CD4-positive, alpha-beta T cell treated with Interleukin-17A for 1 hour (primary cell): ENCODE measurements at regions not wholly inside any gene's neighbourhood (a gene's known extent, or its start where the extent isn't known, plus 50 kb on each side); places are given as distances from the start of the nearest gene placed in this dataset.
"Not testable (repeated sequence)": the region's sequence is repeated elsewhere in the genome, so short reads cannot be mapped to it uniquely, and the experiment has no call there.

ENCODE experiments used
- DNase-seq: peaks from one replicate; pipeline ENCODE4 v3.0.0-alpha.2; 2020

GRCh38 chr12:34198924-34199323, 176.6 kb downstream of the ALG10 start:
- no peak for DNase-seq

- DNase-seq = no peak
These were observed 181.7 kb downstream of the ALG10 start for GRCh38 chr12:34203866-34204620.

DNA sequence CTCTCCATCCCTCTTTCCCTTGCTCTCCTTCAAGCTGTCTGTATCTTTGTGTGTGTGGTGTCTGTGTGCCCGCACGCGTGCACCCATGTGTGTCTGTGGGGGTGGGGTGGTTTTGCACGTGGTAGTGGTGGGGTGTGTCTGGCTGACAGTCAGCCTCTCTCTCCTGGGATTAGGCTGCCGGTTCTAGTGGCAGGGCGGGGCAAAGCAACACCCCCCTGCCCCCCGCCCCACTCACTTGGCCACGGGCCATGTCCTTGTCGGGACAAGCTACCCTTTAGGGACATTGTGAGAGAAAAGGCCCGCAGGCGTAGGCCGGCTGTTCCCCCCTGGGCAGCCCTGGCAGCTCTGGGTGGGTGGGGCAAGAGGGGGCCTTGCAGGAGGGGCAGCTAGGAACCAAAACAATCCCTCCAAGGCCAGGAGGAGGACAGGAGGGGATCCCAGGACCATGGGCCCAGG, 182.6 kb downstream of the ALG10 start:
- DNase-seq = no peak

DNA sequence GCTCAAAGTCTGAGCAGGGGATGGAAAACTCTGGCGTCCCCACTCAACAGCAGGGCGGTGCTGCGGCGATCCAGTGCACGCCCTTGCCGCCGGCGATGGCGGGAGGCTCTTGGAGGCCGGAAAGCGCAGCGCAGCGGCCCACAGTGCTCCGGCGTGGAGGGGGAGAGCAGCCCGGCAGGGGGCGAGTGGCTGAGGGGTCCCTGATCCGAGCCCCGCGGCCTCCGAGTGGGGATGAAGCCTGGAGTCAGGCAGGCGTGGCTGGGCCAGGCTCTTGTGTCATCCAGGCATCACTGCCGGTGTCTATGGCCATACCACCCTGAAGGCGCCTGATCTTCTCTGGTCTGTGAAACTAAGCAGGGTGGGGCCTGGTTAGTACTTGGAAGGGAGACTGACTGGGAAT, 183.1 kb downstream of the ALG10 start:
- DNase-seq = no peak

DNA sequence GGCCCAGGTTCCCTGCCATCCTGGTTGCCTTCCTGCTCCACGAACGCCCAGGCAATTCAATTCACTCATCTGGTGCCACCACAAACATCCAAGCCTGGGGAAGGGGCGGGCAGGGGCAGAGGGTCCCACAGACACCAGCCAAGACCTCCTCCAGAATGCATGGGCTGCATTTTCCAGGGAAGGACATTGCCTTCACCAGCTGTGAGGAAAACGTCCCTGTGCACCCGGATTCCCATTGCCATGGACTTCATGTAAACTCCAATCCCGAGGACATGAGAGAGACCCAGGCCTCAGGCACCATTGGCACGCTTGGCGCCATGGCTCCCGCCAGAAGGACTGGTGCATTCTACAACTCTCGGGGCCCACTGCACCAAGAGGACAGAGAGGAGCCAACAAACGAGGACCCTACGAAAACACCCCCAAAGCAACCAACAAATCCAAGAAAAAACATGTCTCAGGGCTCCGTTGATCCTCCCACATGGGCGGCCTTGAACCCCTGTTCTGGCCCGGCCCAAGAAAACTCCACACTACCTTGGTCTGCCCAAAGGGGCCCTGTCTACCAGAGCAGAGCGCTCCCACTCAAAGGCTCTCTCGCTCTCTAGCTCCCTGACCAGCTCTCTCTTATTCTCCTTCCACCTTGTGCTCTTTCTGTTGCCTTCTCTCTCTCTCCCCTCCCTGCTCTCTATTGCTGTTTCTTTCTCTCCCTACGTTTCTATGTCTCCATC, 183.9 kb downstream of the ALG10 start:
- DNase-seq = no peak

DNA sequence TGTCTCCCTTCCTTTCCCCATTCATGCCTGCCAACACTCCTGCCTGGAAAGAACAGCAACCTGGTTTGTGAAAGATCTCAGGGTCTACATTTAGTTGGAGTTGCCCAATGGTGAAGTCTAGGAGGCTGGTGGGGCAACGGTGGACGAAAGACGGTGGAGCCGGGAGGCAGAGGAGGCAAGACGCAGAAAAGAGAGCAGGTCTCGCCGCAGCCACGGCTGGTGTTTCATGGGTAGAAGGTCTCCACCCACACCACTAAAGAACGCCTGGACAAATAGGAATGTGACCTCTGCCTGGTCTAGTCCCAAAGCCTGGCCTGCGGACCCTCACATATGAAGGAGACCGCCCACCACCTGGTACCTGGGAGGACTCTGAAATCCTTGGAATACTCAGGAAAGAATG, 185.6 kb downstream of the ALG10 start:
- no peak for DNase-seq

GRCh38 chr12:34208331-34209258, 186.3 kb downstream of the ALG10 start:
- no peak for DNase-seq

DNA sequence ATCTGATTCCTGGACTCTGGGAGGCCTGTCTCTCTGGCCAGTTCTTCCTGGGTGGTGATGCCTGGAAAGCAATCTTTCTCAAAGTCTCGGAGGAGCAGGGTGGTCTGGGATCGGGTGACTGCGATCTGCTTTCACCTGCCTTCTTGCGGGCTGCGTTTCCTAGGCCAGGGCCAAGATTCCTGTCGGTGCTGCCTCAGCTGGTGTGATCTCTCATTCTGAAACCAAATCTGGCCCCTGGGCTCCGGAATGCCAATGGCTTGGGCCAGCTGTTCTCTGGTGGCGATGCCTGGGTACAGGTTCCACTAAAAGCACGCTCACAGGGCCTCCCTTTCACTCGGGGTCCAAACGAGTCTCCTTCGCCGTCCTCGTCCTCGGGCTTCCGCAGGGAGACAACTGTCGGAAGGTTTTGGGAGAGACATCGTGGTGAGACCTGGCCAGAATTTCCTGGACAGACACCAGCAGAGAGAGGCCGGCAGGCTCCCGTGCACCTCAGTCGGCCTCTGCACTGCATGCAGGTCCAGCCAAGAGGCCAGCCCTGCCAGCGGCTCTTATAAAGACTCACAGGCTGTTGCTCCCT, 187.1 kb downstream of the ALG10 start:
- no peak for DNase-seq

DNA sequence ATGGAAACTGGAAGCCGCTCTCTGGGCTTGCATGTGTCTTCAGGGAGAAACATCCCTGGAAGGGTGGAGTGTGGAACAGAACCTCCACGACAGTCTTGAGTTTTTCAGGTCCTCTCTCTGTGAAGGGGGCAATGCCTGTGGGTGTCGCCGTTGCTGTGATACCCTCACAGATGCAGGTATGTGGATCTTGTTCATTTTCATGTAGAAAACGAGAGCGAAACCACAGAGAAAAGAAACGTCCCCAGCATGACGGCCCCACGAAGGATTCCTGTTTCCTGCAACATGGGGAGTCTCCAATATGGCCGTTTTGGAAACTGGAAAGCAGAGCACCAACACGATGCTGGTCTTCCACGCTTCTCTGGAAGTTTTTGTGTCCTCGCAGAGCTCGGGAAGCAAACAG, 187.9 kb downstream of the ALG10 start:
- DNase-seq = no peak

DNA sequence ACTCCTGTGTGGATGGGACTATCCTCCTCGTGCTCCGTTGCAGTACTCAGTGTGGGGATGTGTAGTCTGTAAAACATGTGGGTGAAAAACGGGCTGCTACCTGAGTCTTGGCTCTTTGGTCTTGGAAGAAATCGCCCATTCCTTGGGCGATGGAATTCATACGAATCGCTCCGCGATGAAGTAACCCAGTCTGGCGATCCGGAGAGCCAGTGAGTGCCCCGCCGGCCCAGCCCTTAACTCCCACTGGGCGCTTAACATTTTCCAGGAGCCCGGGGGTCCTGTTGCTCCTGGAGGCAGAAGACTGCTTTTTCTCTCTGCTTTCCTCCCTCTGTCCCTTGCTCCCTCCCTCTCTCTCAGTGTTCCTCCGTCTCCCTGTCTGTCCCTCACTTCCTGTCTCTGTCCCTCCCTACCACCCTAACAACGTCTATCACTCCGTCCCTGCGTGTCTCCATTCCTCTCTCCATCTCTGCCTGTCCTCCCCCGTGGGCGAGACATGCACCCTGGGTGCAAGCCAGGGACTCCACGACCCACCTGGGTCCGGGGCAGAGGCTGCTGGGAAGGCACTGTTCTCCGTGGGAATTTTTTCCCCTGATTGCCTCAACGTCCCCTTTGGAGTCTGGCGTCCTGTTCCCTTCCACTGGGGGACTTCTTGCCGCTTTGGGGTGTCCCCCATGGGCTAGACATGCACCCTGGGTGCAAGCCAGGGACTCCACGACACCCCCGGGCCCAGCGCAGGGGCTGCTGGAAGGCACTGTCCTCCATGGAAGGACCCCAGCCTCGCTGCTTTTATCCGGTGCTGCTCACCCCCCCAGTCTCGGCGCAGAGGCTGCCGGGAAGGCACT, 188.6 kb downstream of the ALG10 start:
- DNase-seq = no peak

DNA sequence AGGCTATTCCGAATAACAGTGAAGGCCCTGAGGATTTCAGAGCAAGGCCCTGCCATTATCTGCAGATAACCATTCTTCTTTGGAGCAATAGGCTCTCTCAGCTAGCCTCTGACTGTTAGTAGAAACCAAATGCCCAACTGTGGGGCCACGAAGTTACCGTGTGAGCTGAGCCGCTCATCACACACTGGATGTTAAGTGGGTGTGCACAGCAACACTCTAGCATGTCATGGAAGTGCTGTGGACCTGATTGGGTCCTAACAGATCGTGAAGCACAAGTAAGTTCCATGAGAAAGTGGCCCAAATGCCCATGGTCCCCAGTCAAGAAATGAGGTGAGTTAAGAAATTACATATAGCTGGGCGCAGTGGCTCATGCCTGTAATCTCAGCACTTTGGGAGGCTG, 190.4 kb downstream of the ALG10 start:
- no peak for DNase-seq

DNA sequence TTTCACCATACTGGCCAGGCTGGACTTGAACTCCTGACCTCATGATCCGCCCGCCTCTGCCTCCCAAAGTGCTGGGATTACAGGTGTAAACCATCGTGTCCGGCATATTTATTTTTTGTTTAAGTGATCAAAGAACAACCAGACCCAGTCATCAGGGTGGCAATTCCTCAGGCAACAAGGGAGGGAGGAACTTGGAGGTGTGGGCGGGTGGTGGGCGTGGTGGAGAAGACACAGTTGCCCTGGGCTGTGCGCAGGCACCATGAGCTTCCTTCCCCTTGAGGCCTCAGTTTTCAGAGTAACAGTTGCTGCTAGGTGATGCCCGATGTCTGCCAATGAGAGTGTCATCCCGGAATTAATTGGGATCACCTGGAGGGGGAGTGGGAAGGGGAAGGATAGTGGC, 191.7 kb downstream of the ALG10 start:
- no peak for DNase-seq

GRCh38 chr12:34215213-34215892, 193.1 kb downstream of the ALG10 start:
- DNase-seq = no peak

DNA sequence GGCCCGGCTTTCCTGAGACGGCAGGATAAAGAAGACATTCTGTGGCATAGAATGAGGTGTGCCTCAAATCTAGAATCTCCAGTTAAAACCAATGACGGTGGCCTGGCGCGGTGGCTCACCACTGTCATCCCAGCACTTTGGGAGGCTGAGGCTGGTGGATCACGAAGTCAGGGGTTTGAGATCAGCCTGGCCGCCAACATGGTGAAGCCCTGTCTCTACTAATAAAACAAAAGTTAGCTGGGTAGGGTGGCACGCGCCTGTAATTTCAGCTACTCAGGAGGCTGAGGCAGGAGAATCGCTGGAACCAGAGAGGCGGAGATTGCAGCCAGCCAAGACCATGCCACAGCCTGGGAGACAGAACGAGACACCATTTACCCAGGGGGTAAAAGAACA, 193.6 kb downstream of the ALG10 start:
- DNase-seq = no peak

GRCh38 chr12:34217660-34218059, 195.4 kb downstream of the ALG10 start:
- DNase-seq = no peak

DNA sequence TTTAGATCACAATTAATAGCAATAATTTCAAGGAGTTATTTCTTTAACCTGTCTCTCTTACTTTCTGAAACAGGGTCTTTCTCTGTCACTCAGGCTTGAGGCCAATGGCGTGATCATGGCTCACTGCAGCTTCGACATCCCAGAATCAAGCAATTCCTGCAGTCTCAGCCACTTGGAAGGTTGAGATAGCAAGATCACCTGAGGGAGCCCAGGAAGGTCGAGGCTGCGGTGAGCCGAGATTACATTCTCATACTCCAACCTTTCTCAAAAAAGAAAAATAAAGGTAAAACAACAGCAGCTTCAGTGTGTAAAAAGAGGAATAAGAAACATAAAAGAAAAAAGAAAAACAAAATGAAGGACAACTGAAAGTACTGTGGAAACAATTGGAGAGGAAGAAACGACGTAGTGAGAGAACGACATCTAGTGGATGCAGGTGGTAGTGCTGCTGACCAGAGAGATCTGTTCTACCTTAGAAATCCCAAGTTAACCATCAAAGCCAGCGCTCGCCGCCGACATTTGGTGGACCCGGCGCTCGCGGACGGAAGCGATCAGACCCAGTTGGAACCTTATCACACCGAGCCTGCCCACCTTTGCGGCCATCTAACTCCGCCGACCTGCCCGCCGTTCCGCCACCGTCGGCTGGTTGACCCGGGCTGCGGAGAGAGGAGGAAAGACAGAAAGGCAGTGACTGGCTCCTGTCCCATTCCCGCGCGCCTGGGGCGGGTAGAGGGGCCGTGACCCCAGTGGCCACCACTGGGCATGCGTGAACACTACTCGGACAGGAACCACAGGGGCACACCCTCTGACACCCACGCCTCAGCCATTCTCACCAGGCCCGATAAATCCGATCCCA, 196.1 kb downstream of the ALG10 start:
- peak; percentile 70 for DNase-seq

GRCh38 chr12:34219046-34219770, 196.9 kb downstream of the ALG10 start:
- no peak for DNase-seq

DNA sequence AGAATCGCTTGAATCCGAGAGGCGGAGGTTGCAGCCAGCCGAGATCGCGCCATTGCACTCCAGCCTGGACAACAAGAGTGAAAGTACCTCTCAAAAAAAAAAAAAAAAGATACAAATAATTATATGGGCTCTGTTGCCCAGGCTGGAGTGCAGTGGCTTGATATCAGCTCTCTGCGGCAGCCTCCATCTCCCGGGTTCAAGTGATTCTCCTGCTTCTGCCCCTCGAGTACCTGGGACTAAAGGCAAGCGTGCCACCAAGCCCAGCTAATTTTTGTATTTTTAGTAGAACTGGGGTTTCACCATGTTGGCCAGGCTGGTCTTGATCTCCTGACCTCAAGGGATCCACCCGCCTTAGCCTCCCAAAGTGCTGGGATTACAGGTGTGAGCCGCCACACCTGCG, 197.8 kb downstream of the ALG10 start:
- not testable (repeated sequence) for DNase-seq

DNA sequence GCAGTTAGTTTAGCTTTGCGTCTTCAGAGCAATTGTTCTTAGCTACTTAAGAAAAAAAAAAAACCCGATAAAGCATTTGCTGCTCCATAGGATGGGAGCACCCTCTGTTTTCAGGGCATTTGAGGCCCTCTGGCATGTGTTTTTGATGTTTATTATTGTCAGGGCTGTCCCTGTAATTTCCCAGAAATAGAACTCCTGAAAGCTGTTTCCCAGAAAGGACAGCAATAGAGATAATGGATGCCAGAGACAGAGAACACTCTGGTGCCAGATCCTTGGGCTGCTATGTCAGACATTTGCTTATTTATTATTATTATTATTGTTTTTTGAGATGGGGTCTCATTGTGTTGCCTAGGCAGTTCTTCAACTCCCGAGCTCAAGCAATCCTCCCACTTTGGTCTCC, 201.3 kb downstream of the ALG10 start:
- no peak for DNase-seq

- DNase-seq = not testable (repeated sequence)
These were observed 203.7 kb downstream of the ALG10 start for GRCh38 chr12:34226044-34226443.
